Mesenchymal stem cell (in vitro differentiated cells and primary cell): ENCODE measurements at regions not wholly inside any gene's neighbourhood (a gene's known extent, or its start where the extent isn't known, plus 50 kb on each side); places are given as distances from the start of the nearest gene placed in this dataset.

Experiments
- DNase-seq: peaks from one replicate; pipeline ENCODE4 v3.0.0-alpha.2; 2013
- H2AFZ ChIP-seq: one replicate; pipeline ENCODE4 v1.6.1; 2013; ENCODE audit warnings: low read depth, mild to moderate bottlenecking, control low read depth, inconsistent platforms, low read length, moderate library complexity
- H2AK5ac ChIP-seq: 2 replicates; pipeline ENCODE4 v1.6.1; 2013; ENCODE audit warnings: low read length, moderate library complexity, mild to moderate bottlenecking, inconsistent platforms; ENCODE audit not compliant: severe bottlenecking
- H2BK120ac ChIP-seq: one replicate; pipeline ENCODE4 v1.6.1; 2013; ENCODE audit warnings: low read depth, mild to moderate bottlenecking, inconsistent platforms, low read length, moderate library complexity
- H2BK12ac ChIP-seq, 2 experiments: one replicate each; pipeline ENCODE4 v1.6.1; 2013; ENCODE audit warnings: inconsistent platforms in 2 of 2, low read length in 2 of 2, mild to moderate bottlenecking in 2 of 2, moderate library complexity in 2 of 2, control low read depth in 1 of 2
- H2BK15ac ChIP-seq: one replicate; pipeline ENCODE4 v1.6.1; 2013; ENCODE audit warnings: mild to moderate bottlenecking, low read depth, inconsistent platforms; ENCODE audit not compliant: poor library complexity, severe bottlenecking
- H2BK5ac ChIP-seq: 2 replicates; pipeline ENCODE4 v1.6.1; 2013; ENCODE audit warnings: low read depth, mild to moderate bottlenecking, low read length, control low read depth, inconsistent platforms; ENCODE audit not compliant: poor library complexity, severe bottlenecking
- H3K14ac ChIP-seq, 2 experiments: one replicate each; pipeline ENCODE4 v1.6.1; 2013; ENCODE audit warnings: inconsistent platforms in 2 of 2, low read length in 2 of 2, control low read depth in 1 of 2, mild to moderate bottlenecking in 1 of 2, moderate library complexity in 1 of 2
- H3K18ac ChIP-seq, 2 experiments: one replicate each; pipeline ENCODE4 v1.6.1; 2013; ENCODE audit warnings: inconsistent platforms in 2 of 2, low read length in 2 of 2, control low read depth in 1 of 2, low read depth in 1 of 2, mild to moderate bottlenecking in 1 of 2
- H3K23ac ChIP-seq, 2 experiments: one replicate each; pipeline ENCODE4 v1.6.1; 2013; ENCODE audit warnings: inconsistent platforms in 2 of 2, low read length in 2 of 2, mild to moderate bottlenecking in 2 of 2, moderate library complexity in 2 of 2, control low read depth in 1 of 2
- H3K27ac ChIP-seq: 2 replicates; pipeline ENCODE4 v1.5.1; 2013; ENCODE audit warnings: mild to moderate bottlenecking, moderate library complexity, low read length, control low read depth, inconsistent platforms; ENCODE audit not compliant: poor library complexity, severe bottlenecking
- H3K27me3 ChIP-seq, 2 experiments: 2 replicates each; pipeline versions ENCODE4 v1.6.1 to v1.7.0; 2013; ENCODE audit warnings: low read length in 2 of 2, mild to moderate bottlenecking in 2 of 2, moderate library complexity in 2 of 2, control low read depth in 1 of 2, inconsistent platforms in 1 of 2; ENCODE audit not compliant: control insufficient read depth in 1 of 2, insufficient read depth in 1 of 2
- H3K36me3 ChIP-seq, 2 experiments: 2 replicates each; pipeline versions ENCODE4 v1.6.1 to v1.7.0; 2013; ENCODE audit warnings: low read length in 2 of 2, control low read depth in 1 of 2, inconsistent platforms in 1 of 2, low read depth in 1 of 2, mild to moderate bottlenecking in 1 of 2; ENCODE audit not compliant: insufficient read depth in 2 of 2, control insufficient read depth in 1 of 2
- H3K4ac ChIP-seq, 2 experiments: one replicate each; pipeline ENCODE4 v1.6.1; 2013; ENCODE audit warnings: inconsistent platforms in 2 of 2, low read length in 2 of 2, mild to moderate bottlenecking in 2 of 2, moderate library complexity in 2 of 2, control low read depth in 1 of 2, low read depth in 1 of 2
- H3K4me1 ChIP-seq: 2 replicates; pipeline ENCODE4 v1.6.1; 2013; ENCODE audit warnings: low read depth, low read length, control low read depth; ENCODE audit not compliant: control insufficient read depth, insufficient read depth
- H3K4me2 ChIP-seq: 2 replicates; pipeline ENCODE4 v1.6.1; 2013; ENCODE audit warnings: low read length, mild to moderate bottlenecking, inconsistent platforms; ENCODE audit not compliant: poor library complexity, severe bottlenecking
- H3K4me3 ChIP-seq, 2 experiments: 2 replicates each; pipeline versions ENCODE4 v1.5.1 to v1.7.0; 2013; ENCODE audit warnings: low read length in 2 of 2, mild to moderate bottlenecking in 2 of 2, control low read depth in 1 of 2, low read depth in 1 of 2; ENCODE audit not compliant: insufficient read depth in 1 of 2
- H3K79me1 ChIP-seq: replicated peaks from 2 replicates; pipeline ENCODE4 v1.6.1; 2013; ENCODE audit warnings: mild to moderate bottlenecking, control low read depth, low read length, inconsistent platforms; ENCODE audit not compliant: poor library complexity, severe bottlenecking
- H3K9ac ChIP-seq: 2 replicates; pipeline ENCODE4 v1.7.0; 2013; ENCODE audit warnings: mild to moderate bottlenecking, low read length, moderate library complexity
- H3K9me3 ChIP-seq: 2 replicates; pipeline ENCODE4 v1.7.0; 2013; ENCODE audit warnings: mild to moderate bottlenecking, low read length; ENCODE audit not compliant: control insufficient read depth
- H4K8ac ChIP-seq: one replicate; pipeline ENCODE4 v1.6.1; 2013; ENCODE audit warnings: inconsistent platforms, mild to moderate bottlenecking, low read length, moderate library complexity
- H4K91ac ChIP-seq: one replicate; pipeline ENCODE4 v1.6.1; 2013; ENCODE audit warnings: mild to moderate bottlenecking, low read length, inconsistent platforms
- WGBS: methylation state at CpG from one replicate; pipeline ENCODE4 v1.1.7; 2013; ENCODE audit warnings: mixed read lengths; 5-methylcytosine and 5-hydroxymethylcytosine counted together

DNA sequence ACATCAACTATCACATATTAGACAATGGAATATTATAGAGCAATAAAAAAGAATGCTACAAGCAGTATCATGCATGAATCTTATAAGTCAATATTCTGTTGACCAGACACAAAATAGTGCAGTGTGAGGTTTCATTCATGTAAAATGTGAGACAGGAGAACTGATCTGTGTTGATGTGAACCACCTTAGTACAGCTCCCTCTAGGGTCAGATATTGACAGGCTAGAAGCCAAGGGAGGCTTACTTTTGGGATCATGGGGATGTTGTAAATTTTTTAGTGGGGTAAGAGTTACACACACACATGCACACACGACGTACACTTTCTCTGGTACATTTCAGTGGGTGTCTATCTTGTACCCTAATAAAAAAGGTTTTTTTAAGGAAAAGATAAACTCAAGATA lies 231.6 kb upstream of the FOXK1 start:
- H3K4ac ChIP-seq, result no peak overlapping the region
- no CpG with 5 or more reads among the region's 2 CpGs for WGBS
- no peak overlapping the region for H3K27ac ChIP-seq
- no peaks in the 10 kb centered on the region for H3K36me3 ChIP-seq
- no peak for DNase-seq
- H2BK120ac ChIP-seq, result no peak overlapping the region
- H3K18ac ChIP-seq, result no peak overlapping the region
- H3K4me3 ChIP-seq, result no peak overlapping the region
- peaks cover 10% of the 10 kb centered on the region for H3K9me3 ChIP-seq
- no peak overlapping the region for H2AFZ ChIP-seq
- no peak overlapping the region for H2BK12ac ChIP-seq
- H4K91ac ChIP-seq, result no peak overlapping the region
- H3K4me2 ChIP-seq, result no peak overlapping the region
- H2BK15ac ChIP-seq, result no peak overlapping the region
- no peak overlapping the region for H3K14ac ChIP-seq
- no peaks in the 10 kb centered on the region for H3K27me3 ChIP-seq
- H3K9ac ChIP-seq, result no peak overlapping the region
- no peak overlapping the region for H4K8ac ChIP-seq
- no peak overlapping the region for H2AK5ac ChIP-seq
- H3K4me1 ChIP-seq, result no peaks in the 10 kb centered on the region
- no peaks in the 10 kb centered on the region for H3K79me1 ChIP-seq
- H2BK5ac ChIP-seq, result no peak overlapping the region
- H3K23ac ChIP-seq, result no peak overlapping the region

DNA sequence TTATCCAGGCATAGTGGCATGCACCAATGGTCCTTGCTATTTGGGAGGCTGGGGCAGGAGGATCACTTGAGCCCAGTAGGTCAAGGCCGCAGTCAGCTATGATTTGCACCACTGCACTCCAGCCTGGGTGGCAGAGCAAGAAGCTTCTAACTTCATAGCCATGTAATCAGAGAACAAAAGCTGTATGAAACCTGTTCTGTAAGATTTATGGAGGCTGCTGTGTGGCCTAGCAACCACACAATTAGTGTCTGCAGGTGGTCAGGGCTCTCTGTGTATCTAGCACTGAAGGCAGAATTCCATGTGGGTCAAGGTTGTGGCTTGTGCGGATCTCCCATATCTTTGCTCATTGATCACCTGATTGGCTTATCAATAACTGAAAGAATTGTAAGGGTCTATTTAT lies 221.5 kb upstream of the FOXK1 start:
- 90% methylated on average over 1 of the region's 2 CpGs for WGBS
- H3K14ac ChIP-seq, result no peak overlapping the region

DNA sequence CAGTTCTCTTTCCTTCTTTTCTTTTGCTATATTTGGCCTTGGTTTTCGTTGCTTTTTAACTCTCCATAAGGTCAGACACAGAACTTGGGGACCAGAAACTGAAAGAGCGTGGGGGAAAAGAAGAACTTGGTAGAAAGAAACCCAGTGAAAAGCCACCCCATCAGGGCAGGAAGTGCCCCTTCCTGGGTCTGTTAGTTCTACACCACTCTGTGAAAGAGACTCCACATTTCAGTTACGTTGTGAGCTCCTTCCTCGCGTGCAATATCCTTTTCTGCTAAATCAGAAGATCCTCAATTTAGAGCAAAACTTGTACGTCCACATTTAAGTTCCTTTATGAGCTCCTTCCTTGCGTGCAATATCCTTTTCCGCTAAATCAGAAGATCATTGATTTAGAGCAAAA lies 220.6 kb upstream of the FOXK1 start:
- Histone ChIP-seq H3K4me2 (peak overlapping the region; percentile 8), H2AK5ac (no peak overlapping the region), H2BK15ac (no peak overlapping the region), H2AFZ (no peak overlapping the region), H4K8ac (no peak overlapping the region), H3K9me3 (peaks cover 5% of the 10 kb centered on the region), H3K4me3 (no peak overlapping the region), H3K27me3 (peaks cover 0 to 9% of the 10 kb centered on the region in 2 experiments), H3K9ac (no peak overlapping the region), H2BK5ac (no peak overlapping the region), H3K14ac (no peak overlapping the region), H3K36me3 (no peaks in the 10 kb centered on the region), H2BK12ac (no peak overlapping the region), H3K23ac (no peak overlapping the region), H2BK120ac (no peak overlapping the region), H3K27ac (no peak overlapping the region), H3K18ac (no peak overlapping the region), H3K4ac (no peak overlapping the region), H4K91ac (no peak overlapping the region), H3K79me1 (no peaks in the 10 kb centered on the region), H3K4me1 (no peaks in the 10 kb centered on the region)
- WGBS, result 68% methylated on average over 8 of the region's 8 CpGs
- no peak for DNase-seq

More for the DNA sequence above, 221.5 kb upstream of the FOXK1 start:
- Histone ChIP-seq H2AK5ac (no peak overlapping the region), H4K91ac (no peak overlapping the region), H3K4me3 (no peak overlapping the region), H3K79me1 (no peaks in the 10 kb centered on the region), H2BK5ac (no peak overlapping the region), H4K8ac (no peak overlapping the region), H2BK120ac (no peak overlapping the region), H3K4me1 (no peaks in the 10 kb centered on the region), H3K27ac (no peak overlapping the region), H2BK15ac (no peak overlapping the region), H3K18ac (no peak overlapping the region), H2AFZ (no peak overlapping the region), H3K4me2 (no peak overlapping the region), H3K23ac (no peak overlapping the region), H3K9me3 (peaks cover 4% of the 10 kb centered on the region), H2BK12ac (no peak overlapping the region), H3K4ac (no peak overlapping the region), H3K27me3 (peaks cover 0 to 6% of the 10 kb centered on the region in 2 experiments), H3K36me3 (no peaks in the 10 kb centered on the region), H3K9ac (no peak overlapping the region)
- DNase-seq, result no peak

DNA sequence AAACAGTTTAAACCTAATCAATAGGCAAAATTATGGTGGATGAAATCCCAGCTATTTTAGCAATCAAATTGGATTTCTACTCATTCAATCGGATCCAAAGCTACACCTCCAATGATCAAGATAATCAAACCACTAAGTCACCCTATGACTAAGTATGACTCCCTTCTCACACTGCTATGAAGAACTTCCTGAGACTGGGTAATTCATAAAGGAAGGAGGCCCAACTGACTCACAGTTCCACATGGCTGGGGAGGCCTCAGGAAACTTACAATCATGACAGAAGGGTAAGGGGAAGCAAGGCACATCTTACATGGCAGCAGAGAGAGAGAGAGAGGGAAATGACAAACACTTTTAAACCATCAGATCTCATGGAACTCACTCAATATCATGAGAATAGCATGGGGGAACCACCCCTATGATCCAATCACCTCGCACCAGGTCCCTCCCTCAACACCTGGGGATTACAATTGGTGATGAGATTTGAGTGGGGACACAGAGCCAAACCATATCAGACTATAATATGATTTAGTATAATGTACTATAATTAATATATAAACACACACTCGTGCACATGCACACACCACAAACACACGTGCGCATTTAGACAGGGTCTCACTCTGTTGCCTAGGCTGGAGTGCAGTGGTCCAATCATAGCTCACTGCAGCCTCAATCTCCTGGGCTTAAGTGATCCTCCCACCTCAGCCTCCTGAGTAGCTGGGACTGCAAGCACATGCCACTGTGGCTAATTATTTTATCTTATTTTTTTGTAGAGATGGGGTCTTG lies 213.6 kb upstream of the FOXK1 start:
- Histone ChIP-seq H3K18ac (no peak overlapping the region), H3K79me1 (no peaks in the 10 kb centered on the region), H3K23ac (no peak overlapping the region), H2AFZ (no peak overlapping the region), H3K4ac (no peak overlapping the region), H2BK5ac (no peak overlapping the region), H2BK15ac (no peak overlapping the region), H3K27ac (no peak overlapping the region), H3K36me3 (no peaks in the 10 kb centered on the region), H2AK5ac (no peak overlapping the region), H3K14ac (no peak overlapping the region), H3K9me3 (peaks cover 5% of the 10 kb centered on the region), H2BK12ac (no peak overlapping the region), H2BK120ac (no peak overlapping the region), H4K8ac (no peak overlapping the region), H3K27me3 (peaks cover 0 to 3% of the 10 kb centered on the region in 2 experiments), H3K9ac (no peak overlapping the region), H4K91ac (no peak overlapping the region), H3K4me3 (no peak overlapping the region), H3K4me1 (no peaks in the 10 kb centered on the region), H3K4me2 (no peak overlapping the region)
- 77% methylated on average over 4 of the region's 5 CpGs for WGBS
- no peak for DNase-seq
